Keratinocyte (primary cell): ENCODE measurements at regions not wholly inside any gene's neighbourhood (a gene's known extent, or its start where the extent isn't known, plus 50 kb on each side); places are given as distances from the start of the nearest gene placed in this dataset.

Experiments used
- CTCF ChIP-seq, 3 experiments: IDR thresholded peaks in 1 of 3; conservative IDR thresholded peaks in 1 of 3; optimal IDR thresholded peaks in 1 of 3; 2 replicates in 2 of 3; 3 replicates in 1 of 3; pipeline versions ENCODE3 to v1.5.1; 2011; ENCODE audit warnings: low read length in 3 of 3, mild to moderate bottlenecking in 3 of 3, moderate library complexity in 2 of 3, control low read depth in 1 of 3, inconsistent platforms in 1 of 3; ENCODE audit not compliant: insufficient read depth in 2 of 3; ENCODE audit errors: extremely low read depth in 1 of 3
- EZH2 ChIP-seq: IDR thresholded peaks from one replicate; pipeline ENCODE4 v1.6.1; 2012; ENCODE audit warnings: inconsistent platforms, mild to moderate bottlenecking, low read length, moderate library complexity

GRCh38 chr6:112935402-112936078 is 588.4 kb downstream of the RFPL4B start:
- no peak for TF ChIP-seq EZH2
- TF ChIP-seq CTCF (optimal IDR thresholded peaks at IDR 0.05 in 1 of 3, IDR thresholded peaks at IDR 0.05 in 1 of 3, conservative IDR thresholded peaks at IDR 0.05 in 1 of 3; ENCODE audit: extremely low read depth in 1 of 3, insufficient read depth in 2 of 3, low read length in 3 of 3) = no peak
